UCSD-AML1 (cell line): ENCODE measurements at regions not wholly inside any gene's neighbourhood (a gene's known extent, or its start where the extent isn't known, plus 50 kb on each side); places are given as distances from the start of the nearest gene placed in this dataset.
"Not testable (repeated sequence)": the region's sequence is repeated elsewhere in the genome, so short reads cannot be mapped to it uniquely, and the experiment has no call there.

Experiments used
- DNase-seq: peaks from one replicate; lab custom pipeline; 2025; ENCODE audit not compliant: unreplicated experiment; lab: John Stamatoyannopoulos, UW

GRCh38 chr2:14751581-14751980 is 119.1 kb downstream of the LRATD1 start:
- DNase-seq = no peak

GRCh38 chr2:14752295-14752694 is 119.8 kb downstream of the LRATD1 start:
- no peak for DNase-seq

- no peak for DNase-seq
These were observed 123.6 kb downstream of the LRATD1 start for GRCh38 chr2:14756122-14756541.

GRCh38 chr2:14756981-14757657 is 124.6 kb downstream of the LRATD1 start:
- no peak for DNase-seq

- DNase-seq = no peak
These were observed 126.6 kb downstream of the LRATD1 start for GRCh38 chr2:14759082-14759481.

GRCh38 chr2:14760169-14760568 is 127.7 kb downstream of the LRATD1 start:
- DNase-seq = no peak

- DNase-seq = no peak
These were observed 128.6 kb downstream of the LRATD1 start for GRCh38 chr2:14761118-14761517.

- no peak for DNase-seq
These were observed 141.2 kb downstream of the LRATD1 start for GRCh38 chr2:14773696-14774095.

- no peak for DNase-seq
These were observed 142.0 kb downstream of the LRATD1 start for GRCh38 chr2:14774436-14774968.

- DNase-seq = no peak
These were observed 143.7 kb downstream of the LRATD1 start for GRCh38 chr2:14776216-14776615.

- DNase-seq = no peak
These were observed 145.5 kb downstream of the LRATD1 start for GRCh38 chr2:14778015-14778414.

GRCh38 chr2:14779252-14779651 is 146.7 kb downstream of the LRATD1 start:
- DNase-seq = no peak

GRCh38 chr2:14781142-14781541 is 148.6 kb downstream of the LRATD1 start:
- DNase-seq = no peak

GRCh38 chr2:14788814-14789213 is 156.3 kb downstream of the LRATD1 start:
- DNase-seq = not testable (repeated sequence)

- DNase-seq = no peak
These were observed 157.6 kb downstream of the LRATD1 start for GRCh38 chr2:14790041-14790640.

GRCh38 chr2:14803994-14804393 is 171.5 kb downstream of the LRATD1 start:
- DNase-seq = no peak

- DNase-seq = no peak
These were observed 172.4 kb downstream of the LRATD1 start for GRCh38 chr2:14804902-14805301.

- DNase-seq = no peak
These were observed 174.1 kb downstream of the LRATD1 start for GRCh38 chr2:14806613-14807012.

GRCh38 chr2:14815201-14815600 is 182.7 kb downstream of the LRATD1 start:
- DNase-seq = no peak

- DNase-seq = no peak
These were observed 183.8 kb downstream of the LRATD1 start for GRCh38 chr2:14816069-14817060.

- no peak for DNase-seq
These were observed 185.3 kb downstream of the LRATD1 start for GRCh38 chr2:14817848-14818247.
